Astrocyte of the spinal cord (primary cell): ENCODE measurements at regions not wholly inside any gene's neighbourhood (a gene's known extent, or its start where the extent isn't known, plus 50 kb on each side); places are given as distances from the start of the nearest gene placed in this dataset.

ENCODE experiments used
- DNase-seq: peaks from one replicate; pipeline ENCODE4 v3.0.0; 2011; ENCODE audit warnings: low read depth, low spot score
- H3K4me3 ChIP-seq: 2 replicates; pipeline ENCODE4 v1.5.1; 2011; ENCODE audit warnings: low read depth, mild to moderate bottlenecking, low read length, moderate library complexity
- in situ Hi-C: cut with HindIII; loops from 2 replicates; pipeline ENCODE4 v1.10.0; 2017; ENCODE audit warnings: low sequenced_read_pairs
- TF ChIP-seq, protein P1 (sequence below): IDR thresholded peaks from 2 replicates; pipeline ENCODE4 v1.5.1; 2012; ENCODE audit warnings: low read depth, mild to moderate bottlenecking, low read length, inconsistent platforms

GRCh38 chr6:165117806-165118205 lies 191.6 kb downstream of the C6orf118 start:
- DNase-seq: no peak
- H3K4me3 ChIP-seq: no peak overlapping the region
- TF ChIP-seq, protein P1, sequence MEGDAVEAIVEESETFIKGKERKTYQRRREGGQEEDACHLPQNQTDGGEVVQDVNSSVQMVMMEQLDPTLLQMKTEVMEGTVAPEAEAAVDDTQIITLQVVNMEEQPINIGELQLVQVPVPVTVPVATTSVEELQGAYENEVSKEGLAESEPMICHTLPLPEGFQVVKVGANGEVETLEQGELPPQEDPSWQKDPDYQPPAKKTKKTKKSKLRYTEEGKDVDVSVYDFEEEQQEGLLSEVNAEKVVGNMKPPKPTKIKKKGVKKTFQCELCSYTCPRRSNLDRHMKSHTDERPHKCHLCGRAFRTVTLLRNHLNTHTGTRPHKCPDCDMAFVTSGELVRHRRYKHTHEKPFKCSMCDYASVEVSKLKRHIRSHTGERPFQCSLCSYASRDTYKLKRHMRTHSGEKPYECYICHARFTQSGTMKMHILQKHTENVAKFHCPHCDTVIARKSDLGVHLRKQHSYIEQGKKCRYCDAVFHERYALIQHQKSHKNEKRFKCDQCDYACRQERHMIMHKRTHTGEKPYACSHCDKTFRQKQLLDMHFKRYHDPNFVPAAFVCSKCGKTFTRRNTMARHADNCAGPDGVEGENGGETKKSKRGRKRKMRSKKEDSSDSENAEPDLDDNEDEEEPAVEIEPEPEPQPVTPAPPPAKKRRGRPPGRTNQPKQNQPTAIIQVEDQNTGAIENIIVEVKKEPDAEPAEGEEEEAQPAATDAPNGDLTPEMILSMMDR: no peak
- in situ Hi-C loops: no loop called here

GRCh38 chr6:165117121-165117520 lies 192.3 kb downstream of the C6orf118 start:
- TF ChIP-seq, protein P1: no peak
- in situ Hi-C loops: no loop called here
- DNase-seq: no peak
- H3K4me3 ChIP-seq: no peak overlapping the region

- no peak for DNase-seq
- in situ Hi-C loops: no loop called here
- no peak overlapping the region for H3K4me3 ChIP-seq
- TF ChIP-seq, protein P1: no peak
These were observed 198.5 kb downstream of the C6orf118 start for GRCh38 chr6:165110860-165111259.

- in situ Hi-C loops: no loop called here
- no peak overlapping the region for H3K4me3 ChIP-seq
- no peak for DNase-seq
- TF ChIP-seq, protein P1: no peak
These were observed 200.4 kb downstream of the C6orf118 start for GRCh38 chr6:165109011-165109410.

DNA sequence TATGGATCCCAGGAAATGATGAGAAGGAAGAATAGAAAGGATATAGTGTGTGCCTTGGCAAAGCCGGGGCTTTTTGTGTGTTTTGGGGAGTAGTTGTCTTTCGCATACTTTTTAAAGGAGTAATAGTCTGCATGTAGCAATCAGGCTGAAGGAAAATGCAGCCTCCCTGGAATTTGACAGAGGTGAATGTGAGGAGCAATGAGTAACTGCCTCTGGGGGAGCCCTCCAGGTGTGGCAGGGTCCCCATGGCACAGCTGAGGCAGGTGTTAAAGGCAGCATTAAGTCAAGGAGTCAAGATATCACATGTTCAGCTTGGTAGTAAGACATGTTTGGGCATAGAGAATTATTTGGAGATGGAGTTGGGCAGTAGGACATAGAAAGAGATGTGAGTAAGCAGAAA lies 203.1 kb downstream of the C6orf118 start:
- H3K4me3 ChIP-seq: no peak overlapping the region
- TF ChIP-seq, protein P1: no peak
- DNase-seq: no peak
- in situ Hi-C loops: no loop called here

DNA sequence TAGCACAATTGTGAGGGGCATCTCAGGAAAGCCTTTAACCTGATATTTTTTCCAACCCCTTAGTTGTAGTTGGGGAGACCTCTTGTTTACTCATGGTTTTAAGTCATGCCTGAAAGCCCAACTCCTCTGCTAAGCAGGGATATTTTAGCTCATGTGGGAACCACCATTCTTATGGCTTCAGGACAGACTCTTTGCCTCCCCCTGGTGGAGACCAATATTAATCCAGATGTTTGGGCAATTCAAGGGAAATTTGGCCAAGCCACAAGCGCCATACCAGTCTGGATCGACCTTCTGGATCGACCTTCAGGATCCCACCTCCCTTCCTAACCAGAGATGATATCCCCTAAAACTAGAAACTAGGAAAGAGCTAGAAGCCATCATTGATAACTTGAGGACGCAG lies 211.2 kb downstream of the C6orf118 start:
- TF ChIP-seq, protein P1: peak; percentile 15
- in situ Hi-C loops: no loop called here
- DNase-seq: no peak
- no peak overlapping the region for H3K4me3 ChIP-seq

DNA sequence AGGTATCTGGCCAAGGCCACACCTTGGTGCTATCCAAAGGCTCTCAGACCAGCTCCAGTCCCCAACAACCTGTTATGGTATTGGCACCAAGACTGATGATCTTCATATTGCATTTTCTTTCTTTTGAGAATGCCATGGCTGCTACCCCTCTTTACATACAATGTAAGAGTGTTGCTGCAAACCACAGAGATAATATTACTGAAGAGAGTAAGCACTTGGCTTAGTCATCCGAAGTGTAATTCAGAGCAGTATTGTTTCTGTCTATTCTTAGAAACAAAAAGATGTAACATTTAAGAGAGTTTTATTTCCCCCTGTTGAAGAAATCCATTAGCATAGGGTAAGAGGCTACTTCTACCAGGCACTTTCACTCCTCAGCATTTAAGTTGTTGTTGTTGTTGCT lies 212.5 kb downstream of the C6orf118 start:
- TF ChIP-seq, protein P1: no peak
- no peak overlapping the region for H3K4me3 ChIP-seq
- no peak for DNase-seq
- in situ Hi-C loops: no loop called here
